Activated CD4-positive, alpha-beta T cell treated with anti-CD3 and anti-CD28 coated beads, Interleukin-2, Interleukin-6, amounts not matched to agents 100 ng/mL and 50 ng/mL, durations not matched to agents 16 hours and 8 hours (primary cell): ENCODE measurements at regions not wholly inside any gene's neighbourhood (a gene's known extent, or its start where the extent isn't known, plus 50 kb on each side); places are given as distances from the start of the nearest gene placed in this dataset.
"Not testable (repeated sequence)": the region's sequence is repeated elsewhere in the genome, so short reads cannot be mapped to it uniquely, and the experiment has no call there.

Experiments used
- DNase-seq: peaks from one replicate; pipeline ENCODE4 v3.0.0-alpha.2; 2020

DNA sequence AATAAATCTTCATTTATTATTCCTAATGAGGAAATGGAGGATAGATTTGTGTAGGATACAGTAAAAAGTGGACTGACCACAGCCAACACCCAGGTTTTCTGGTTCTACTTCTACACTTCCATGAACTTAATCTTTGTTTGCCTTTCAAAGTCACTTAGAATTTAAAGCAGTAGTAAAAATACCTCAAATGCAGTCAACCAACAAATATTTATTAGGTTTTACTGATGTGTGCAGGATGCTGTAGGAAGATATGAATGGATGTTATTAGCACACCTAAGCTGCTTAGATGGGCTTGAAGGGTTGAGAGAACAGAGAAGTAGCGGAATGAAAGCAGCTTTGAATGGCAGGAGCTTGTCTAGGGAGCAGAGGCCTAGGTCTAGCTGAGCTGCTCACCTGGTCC, 201.1 kb downstream of the PALM2AKAP2 start:
- DNase-seq: no peak

- no peak for DNase-seq
Observed at GRCh38 chr9:109986521-109986991, 206.6 kb downstream of the PALM2AKAP2 start.

- DNase-seq: no peak
Observed at GRCh38 chr9:109989296-109989695, 209.3 kb downstream of the PALM2AKAP2 start.

GRCh38 chr9:109990541-109990940, 210.5 kb downstream of the PALM2AKAP2 start:
- no peak for DNase-seq

DNA sequence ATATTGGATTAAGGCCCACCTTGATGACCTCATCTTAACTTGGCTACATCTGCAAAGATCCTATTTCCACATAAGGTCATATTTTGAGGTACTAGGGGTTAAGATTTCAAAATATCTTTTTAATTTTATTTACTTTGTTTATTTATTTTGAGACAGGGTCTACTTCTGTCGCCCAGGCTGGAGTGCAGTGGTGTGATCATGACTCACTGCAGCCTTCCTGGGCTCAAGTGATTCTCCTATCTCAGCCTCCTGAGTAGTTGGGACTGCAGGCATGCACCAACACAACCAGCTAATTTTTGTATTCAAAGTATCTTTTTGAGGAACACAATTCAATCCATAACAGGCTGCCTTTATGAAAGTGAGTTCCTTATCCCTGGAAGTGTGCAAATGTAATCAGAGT, 212.3 kb downstream of the PALM2AKAP2 start:
- no peak for DNase-seq

GRCh38 chr9:109993250-109993978, 213.4 kb downstream of the PALM2AKAP2 start:
- no peak for DNase-seq

GRCh38 chr9:109994141-109994540, 213.8 kb downstream of the C9orf152 start:
- DNase-seq: no peak

- DNase-seq: no peak
Observed at GRCh38 chr9:109996936-109997580, 210.9 kb downstream of the C9orf152 start.

- no peak for DNase-seq
Observed at GRCh38 chr9:109997682-109998081, 210.3 kb downstream of the C9orf152 start.

DNA sequence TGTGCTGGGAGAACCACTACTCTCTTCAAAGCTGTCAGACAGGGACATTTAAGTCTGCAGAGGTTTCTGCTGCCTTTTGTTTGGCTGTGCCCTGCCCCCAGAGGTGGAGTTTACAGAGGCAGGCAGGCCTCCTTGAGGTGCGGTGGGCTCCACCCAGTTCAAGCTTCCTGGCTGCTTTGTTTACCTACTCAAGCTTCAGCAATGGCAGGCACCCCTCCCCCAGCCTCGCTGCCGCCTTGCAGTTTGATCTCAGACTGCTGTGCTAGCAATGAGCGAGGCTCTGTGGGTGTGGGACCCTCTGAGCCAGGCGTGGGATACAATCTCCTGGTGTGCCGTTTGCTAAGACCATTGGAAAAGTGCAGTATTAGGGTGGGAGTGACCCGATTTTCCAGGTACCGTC, 202.4 kb downstream of the C9orf152 start:
- DNase-seq: peak; percentile 22

DNA sequence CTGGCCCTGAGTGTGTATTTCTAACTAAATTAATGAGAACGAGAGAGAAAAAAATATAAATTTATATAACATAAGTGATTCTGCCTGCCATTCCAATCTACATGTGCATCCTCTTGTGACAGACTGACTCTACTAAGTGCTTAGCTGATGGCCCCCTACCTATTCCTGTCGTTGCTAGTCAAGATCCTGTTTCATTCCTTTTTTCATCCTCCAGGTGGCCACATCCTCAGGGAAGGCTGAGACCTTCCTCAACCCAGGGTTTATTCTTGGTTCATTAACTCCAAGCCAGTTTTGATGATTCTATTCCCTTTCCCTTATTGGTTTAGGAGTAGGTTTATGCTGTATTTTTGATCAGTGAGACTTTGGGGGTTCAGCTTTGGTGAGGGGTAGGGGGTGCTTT, 201.3 kb downstream of the C9orf152 start:
- DNase-seq: no peak

GRCh38 chr9:110007477-110008270, 200.3 kb downstream of the C9orf152 start:
- DNase-seq: no peak

DNA sequence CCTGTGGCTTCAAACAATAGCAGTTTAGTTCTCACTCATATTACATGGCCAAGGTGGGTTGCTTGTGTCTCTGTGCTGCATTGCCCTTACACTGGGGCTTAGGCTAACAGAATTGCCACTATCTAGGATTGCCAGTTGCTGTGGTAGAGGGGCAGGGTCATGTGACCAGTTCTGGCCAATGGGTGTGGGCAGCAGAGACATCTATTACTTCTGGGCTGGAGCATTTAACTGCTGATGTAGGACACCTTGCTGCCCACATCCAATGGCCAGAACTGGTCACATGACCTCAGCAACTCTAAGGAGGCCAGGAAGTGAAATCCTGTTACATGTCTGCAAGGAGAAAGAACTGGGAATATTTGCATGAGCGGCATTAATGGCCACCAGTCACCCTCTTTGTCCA, 199.3 kb downstream of the C9orf152 start:
- DNase-seq: no peak

DNA sequence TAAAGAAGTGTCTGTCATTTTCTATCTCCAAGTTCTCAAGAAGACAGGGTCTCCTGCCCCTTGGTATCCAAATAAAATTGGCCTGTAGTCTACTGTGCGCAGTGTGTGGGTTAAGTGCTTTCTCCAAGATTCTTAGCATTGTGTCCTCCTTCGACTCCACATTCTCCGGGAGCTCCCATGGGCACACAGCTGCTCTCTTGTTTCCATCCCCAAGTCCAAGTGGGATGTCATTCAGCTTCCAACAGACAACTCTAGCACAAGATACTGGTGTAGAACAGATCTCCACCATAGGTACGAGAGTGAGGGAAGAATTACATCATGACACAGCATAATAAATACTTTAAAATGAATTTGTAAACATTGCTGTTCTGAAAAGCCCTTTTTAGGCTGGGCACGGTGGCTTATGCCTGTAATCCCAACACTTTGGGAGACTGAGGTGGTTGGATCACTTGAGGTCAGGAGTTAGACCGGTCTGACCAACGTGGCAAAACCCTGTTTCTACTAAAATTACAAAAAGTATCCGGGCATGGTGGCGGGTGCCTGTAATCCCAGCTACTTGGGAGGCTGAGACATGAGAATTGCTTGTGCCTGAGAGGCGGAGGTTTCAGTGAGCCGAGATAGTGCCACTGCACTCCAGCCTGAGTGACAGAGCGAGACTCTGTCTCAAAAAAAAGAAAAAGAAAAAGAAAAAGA, 196.2 kb downstream of the C9orf152 start:
- no peak for DNase-seq

DNA sequence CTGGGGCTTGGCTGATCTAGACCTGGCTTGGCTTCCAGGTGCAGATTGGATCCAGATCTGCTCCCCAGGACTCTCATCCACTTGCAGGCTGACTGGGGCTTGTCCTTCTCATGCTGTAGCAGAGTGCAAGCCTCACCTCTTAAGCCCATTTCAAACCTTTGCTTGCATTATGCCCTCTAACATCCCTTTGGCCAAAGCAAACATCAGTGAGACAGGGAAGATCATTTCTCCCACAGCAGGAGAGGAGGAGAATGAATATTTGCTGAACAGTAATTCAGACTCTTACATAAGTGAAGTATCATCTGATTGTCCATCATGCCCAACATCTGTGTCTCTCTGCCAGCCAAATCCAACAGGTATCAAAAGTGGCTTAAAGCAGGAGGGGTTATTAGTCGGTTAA, 194.9 kb downstream of the C9orf152 start:
- DNase-seq: no peak

GRCh38 chr9:110015759-110016158, 192.2 kb downstream of the C9orf152 start:
- DNase-seq: peak; percentile 27

DNA sequence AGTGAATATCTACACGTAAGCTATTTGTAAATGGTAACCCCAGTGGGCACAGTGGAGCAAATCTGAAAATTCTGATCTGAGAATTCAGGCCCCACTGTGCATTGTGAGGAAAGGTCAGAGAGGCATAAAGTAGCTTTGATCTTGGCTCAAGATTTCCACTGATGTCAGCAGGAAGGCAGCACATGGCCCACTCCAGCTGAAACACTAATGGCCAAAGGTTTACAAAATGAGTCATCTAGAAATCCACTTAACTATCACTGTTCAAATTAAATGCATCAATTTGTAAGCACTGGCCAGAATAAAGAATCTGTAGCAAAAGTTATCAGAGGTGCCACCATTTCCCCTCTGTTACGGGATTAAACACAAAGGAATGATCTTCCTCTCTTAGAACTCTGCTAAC, 191.6 kb downstream of the C9orf152 start:
- no peak for DNase-seq

GRCh38 chr9:110020216-110020615, 187.7 kb downstream of the C9orf152 start:
- DNase-seq: not testable (repeated sequence)

- peak; percentile 46 for DNase-seq
Observed at GRCh38 chr9:110021891-110022290, 186.1 kb downstream of the C9orf152 start.

DNA sequence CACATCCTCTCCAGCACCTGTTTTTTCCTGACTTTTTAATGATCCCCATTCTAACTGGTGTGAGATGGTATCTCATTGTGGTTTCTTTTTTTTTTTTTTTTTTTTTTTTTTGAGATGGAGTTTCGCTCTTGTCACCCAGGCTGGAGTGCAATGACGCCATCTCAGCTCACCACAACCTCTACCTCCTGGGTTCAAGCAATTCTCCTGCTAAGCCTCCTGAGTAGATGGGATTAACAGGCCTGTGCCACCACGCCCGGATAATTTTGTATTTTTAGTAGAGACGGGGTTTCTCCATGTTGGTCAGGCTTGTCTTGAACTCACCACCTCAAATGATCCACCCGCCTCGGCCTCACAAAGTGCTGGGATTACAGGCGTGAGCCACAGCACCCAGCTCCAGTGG, 184.7 kb downstream of the C9orf152 start:
- DNase-seq: not testable (repeated sequence)

DNA sequence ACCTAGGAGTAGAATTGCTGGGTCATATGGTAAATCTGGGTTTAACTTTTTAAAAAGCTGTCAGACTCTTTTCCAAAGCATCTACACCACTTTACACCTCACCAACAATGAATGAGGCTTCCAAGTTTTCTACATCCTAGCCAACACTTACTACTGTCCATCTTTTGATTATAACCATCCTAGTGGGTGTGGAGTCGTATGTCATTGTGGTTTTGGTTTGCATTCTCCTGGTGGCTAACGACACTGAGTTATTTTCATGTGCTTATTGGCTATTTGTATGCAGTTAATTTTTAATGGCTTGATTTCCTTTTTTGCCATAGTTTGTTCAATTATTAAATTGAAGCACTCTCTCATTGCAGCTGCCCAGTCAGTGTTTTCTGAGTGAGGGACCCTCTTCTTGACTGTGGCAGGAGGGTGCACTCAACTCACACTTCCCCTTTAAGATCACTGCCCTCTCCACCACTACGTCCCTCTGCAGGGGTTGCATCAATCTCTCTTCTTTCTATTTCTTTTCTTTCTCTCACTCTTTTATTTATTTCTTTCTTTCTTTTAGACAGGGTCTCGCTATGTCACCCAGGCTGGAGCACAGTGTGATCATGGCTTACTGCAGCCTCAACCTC, 182.3 kb downstream of the C9orf152 start:
- no peak for DNase-seq

DNA sequence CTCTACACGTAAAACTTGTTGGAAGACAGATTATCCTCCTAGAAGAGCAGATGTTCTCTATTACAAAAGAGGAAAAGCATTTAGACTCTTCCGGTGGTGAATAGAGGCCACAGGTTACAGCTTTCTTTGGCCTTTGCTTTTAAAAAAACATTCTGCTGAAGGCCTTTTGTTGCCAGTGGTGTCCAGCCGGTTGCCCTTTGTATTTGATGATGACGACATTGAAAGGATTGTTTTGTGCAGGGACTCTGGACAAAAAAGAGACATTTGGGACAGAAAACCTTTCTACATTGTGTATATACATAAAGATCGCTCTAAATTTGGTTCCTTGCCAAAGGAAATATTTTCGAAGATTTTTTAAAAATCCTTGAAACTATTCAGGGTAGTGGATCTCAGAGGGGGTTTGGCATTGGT, 180.3 kb downstream of the C9orf152 start:
- no peak for DNase-seq

DNA sequence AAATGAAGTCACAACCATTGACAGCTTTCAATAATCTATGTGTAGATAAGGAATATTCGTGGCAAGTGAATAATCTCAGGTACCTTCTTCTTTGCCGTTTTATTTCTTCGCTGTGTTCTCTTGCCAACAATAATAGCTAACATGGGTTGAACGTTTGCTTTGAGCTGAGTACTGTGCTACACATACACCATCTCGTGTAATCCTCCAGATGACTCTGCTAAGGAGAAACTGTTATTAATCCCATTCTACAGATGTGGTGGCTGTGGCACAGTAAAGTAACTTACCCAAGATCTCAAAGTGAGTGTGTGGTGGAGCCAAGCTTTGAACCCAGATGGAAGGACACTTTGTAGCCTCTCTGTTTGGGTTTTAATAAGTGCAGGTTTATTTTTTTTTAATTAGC, 179.7 kb downstream of the C9orf152 start:
- no peak for DNase-seq
